IMR-90 (cell line): ENCODE measurements at regions not wholly inside any gene's neighbourhood (a gene's known extent, or its start where the extent isn't known, plus 50 kb on each side); places are given as distances from the start of the nearest gene placed in this dataset.

Experiments used
- ATAC-seq: fragments of 200-7000 bp; cut with Tn5 transposase; 2 replicates; pipeline ENCODE4 v1.9.1; 2020; ENCODE audit warnings: low read depth, mild to moderate bottlenecking, moderate library complexity
- BruUV-seq: library from RNA; stranded (reverse); fragments of 400-500 nt; replicated peaks from 2 replicates; lab custom pipeline; 2021; lab: Mats Ljungman, UMichigan
- CTCF ChIA-PET: fragments of 300-600 bp; formaldehyde crosslinking; extraction: SDS; loops from one replicate; lab custom pipeline; 2021; ENCODE audit warnings: antibody characterized with exemption; lab: Yijun Ruan, JAX
- POLR2A ChIA-PET: fragments of 300-600 bp; sonication (Branson Sonifier 250); formaldehyde crosslinking; loops from one replicate; lab custom pipeline; 2022; ENCODE audit warnings: antibody characterized with exemption; ENCODE audit not compliant: unreplicated experiment; lab: Charles Lee
- DNase-seq: peaks from one replicate; pipeline ENCODE4 v3.0.0; 2013
- H2AFZ ChIP-seq: replicated peaks from 2 replicates; pipeline ENCODE3; 2013; ENCODE audit warnings: low read length, mild to moderate bottlenecking; ENCODE audit not compliant: poor library complexity
- H2AK5ac ChIP-seq: 2 replicates; pipeline ENCODE4 v1.6.1; 2013; ENCODE audit warnings: low read depth, low read length, inconsistent platforms
- H2AK9ac ChIP-seq: replicated peaks from 2 replicates; pipeline ENCODE3; 2013; ENCODE audit warnings: mild to moderate bottlenecking, low read depth, low read length, moderate library complexity; ENCODE audit not compliant: poor library complexity
- H2BK120ac ChIP-seq: 2 replicates; pipeline ENCODE4 v1.6.1; 2013; ENCODE audit warnings: low read depth, low read length, inconsistent platforms
- H2BK15ac ChIP-seq: 3 replicates; pipeline ENCODE4 v1.6.1; 2013; ENCODE audit warnings: low read depth, low read length, inconsistent platforms
- H2BK20ac ChIP-seq: 2 replicates; pipeline ENCODE4 v1.6.1; 2013; ENCODE audit warnings: low read depth, mild to moderate bottlenecking, inconsistent platforms, low read length, moderate library complexity
- H2BK5ac ChIP-seq: 2 replicates; pipeline ENCODE4 v1.6.1; 2013; ENCODE audit warnings: mild to moderate bottlenecking, low read depth, low read length, inconsistent platforms; ENCODE audit not compliant: poor library complexity, severe bottlenecking
- H3K14ac ChIP-seq: replicated peaks from 2 replicates; pipeline ENCODE4 v1.6.1; 2013; ENCODE audit warnings: low read depth, low read length, inconsistent platforms
- H3K18ac ChIP-seq: 2 replicates; pipeline ENCODE4 v1.6.1; 2013; ENCODE audit warnings: low read depth, low read length, control low read depth
- H3K23ac ChIP-seq: 2 replicates; pipeline ENCODE4 v1.6.1; 2013; ENCODE audit warnings: low read depth, low read length, inconsistent platforms
- H3K27ac ChIP-seq: 2 replicates; pipeline ENCODE4 v1.5.1; 2013; ENCODE audit warnings: mild to moderate bottlenecking, control low read depth, low read length; ENCODE audit not compliant: insufficient read depth
- H3K27me3 ChIP-seq: 2 replicates; pipeline ENCODE4 v1.6.1; 2013; ENCODE audit warnings: low read length; ENCODE audit not compliant: control insufficient read depth, insufficient read depth
- H3K36me3 ChIP-seq: 2 replicates; pipeline ENCODE4 v1.6.1; 2013; ENCODE audit warnings: low read length, mixed read lengths; ENCODE audit not compliant: control insufficient read depth, insufficient read depth
- H3K4ac ChIP-seq: 2 replicates; pipeline ENCODE4 v1.6.1; 2013; ENCODE audit warnings: low read depth, low read length, inconsistent platforms
- H3K4me1 ChIP-seq: 2 replicates; pipeline ENCODE4 v1.6.1; 2013; ENCODE audit warnings: low read length, mixed read lengths; ENCODE audit not compliant: control insufficient read depth, insufficient read depth
- H3K4me2 ChIP-seq: 2 replicates; pipeline ENCODE4 v1.6.1; 2013; ENCODE audit warnings: low read depth, mild to moderate bottlenecking, control low read depth, low read length, moderate library complexity
- H3K4me3 ChIP-seq: 2 replicates; pipeline ENCODE4 v1.5.1; 2013; ENCODE audit warnings: low read depth, mild to moderate bottlenecking, control low read depth, low read length, moderate library complexity; ENCODE audit not compliant: insufficient read depth
- H3K56ac ChIP-seq: 2 replicates; pipeline ENCODE4 v1.6.1; 2013; ENCODE audit warnings: low read length, inconsistent platforms; ENCODE audit not compliant: insufficient read depth; ENCODE audit errors: extremely low read depth
- H3K79me1 ChIP-seq, 2 experiments: 2 replicates each; pipeline ENCODE4 v1.6.1; 2013; ENCODE audit warnings: low read length in 2 of 2, inconsistent platforms in 1 of 2, low read depth in 1 of 2
- H3K9ac ChIP-seq: 2 replicates; pipeline ENCODE4 v1.6.1; 2013; ENCODE audit warnings: low read depth, low read length, control low read depth
- H3K9me1 ChIP-seq: 2 replicates; pipeline ENCODE4 v1.6.1; 2013; ENCODE audit warnings: low read length, inconsistent platforms; ENCODE audit not compliant: insufficient read depth
- H3K9me3 ChIP-seq: 2 replicates; pipeline ENCODE4 v1.6.1; 2013; ENCODE audit warnings: low read length; ENCODE audit not compliant: control insufficient read depth, insufficient read depth
- H4K20me1 ChIP-seq: 2 replicates; pipeline ENCODE4 v1.6.1; 2013; ENCODE audit warnings: low read length, inconsistent platforms; ENCODE audit not compliant: insufficient read depth
- H4K5ac ChIP-seq: 2 replicates; pipeline ENCODE4 v1.6.1; 2013; ENCODE audit warnings: mild to moderate bottlenecking, low read depth, low read length, control low read depth
- H4K8ac ChIP-seq, 2 experiments: 2 replicates each; pipeline ENCODE4 v1.6.1; 2013; ENCODE audit warnings: low read depth in 2 of 2, low read length in 2 of 2, control low read depth in 1 of 2, inconsistent platforms in 1 of 2
- H4K91ac ChIP-seq: 2 replicates; pipeline ENCODE4 v1.6.1; 2013; ENCODE audit warnings: low read depth, low read length, inconsistent platforms; ENCODE audit not compliant: insufficient read depth
- CEBPB ChIP-seq: IDR thresholded peaks from 2 replicates; pipeline ENCODE4 v1.6.1; 2012; ENCODE audit warnings: low read depth, low read length, improper control_type of control experiment
- CHD1 ChIP-seq: IDR thresholded peaks from 2 replicates; pipeline ENCODE4 v1.6.1; 2012; ENCODE audit warnings: low read depth, low read length, improper control_type of control experiment
- CTCF ChIP-seq: conservative IDR thresholded peaks from 2 replicates; pipeline ENCODE4 v1.5.1; 2012; ENCODE audit warnings: mild to moderate bottlenecking, low read depth, low read length, improper control_type of control experiment
- ELK1 ChIP-seq: fragments of 150-350 bp; IDR thresholded peaks from 2 replicates; pipeline ENCODE4 v1.6.1; 2016; ENCODE audit warnings: low read depth, mild to moderate bottlenecking, low read length, moderate library complexity, borderline replicate concordance
- FOS ChIP-seq: fragments of 150-350 bp; IDR thresholded peaks from 2 replicates; pipeline ENCODE4 v1.6.1; 2016; ENCODE audit warnings: low read depth, low read length
- MAFK ChIP-seq: IDR thresholded peaks from 2 replicates; pipeline ENCODE4 v1.6.1; 2012; ENCODE audit warnings: low read depth, low read length, improper control_type of control experiment
- MAZ ChIP-seq: IDR thresholded peaks from 2 replicates; pipeline ENCODE4 v1.6.1; 2012; ENCODE audit warnings: low read depth, mild to moderate bottlenecking, low read length, improper control_type of control experiment, moderate library complexity, borderline replicate concordance
- MXI1 ChIP-seq: IDR thresholded peaks from 2 replicates; pipeline ENCODE4 v1.6.1; 2012; ENCODE audit warnings: low read depth, mild to moderate bottlenecking, low read length, moderate library complexity, borderline replicate concordance
- POLR2A ChIP-seq: IDR thresholded peaks from 2 replicates; pipeline ENCODE4 v1.6.1; 2012; ENCODE audit warnings: mild to moderate bottlenecking, low read depth, low read length
- RAD21 ChIP-seq: IDR thresholded peaks from 2 replicates; pipeline ENCODE4 v1.6.1; 2012; ENCODE audit warnings: low read length, improper control_type of control experiment
- RFX5 ChIP-seq: IDR thresholded peaks from 2 replicates; pipeline ENCODE4 v1.8.0; 2012; ENCODE audit warnings: low read depth, mild to moderate bottlenecking, low read length, moderate library complexity
- SMC3 ChIP-seq: fragments of 150-350 bp; IDR thresholded peaks from 2 replicates; pipeline ENCODE4 v1.6.1; 2016; ENCODE audit warnings: low read depth, mild to moderate bottlenecking, antibody characterized with exemption, low read length, moderate library complexity
- USF2 ChIP-seq: fragments of 150-350 bp; IDR thresholded peaks from 2 replicates; pipeline ENCODE4 v1.6.1; 2017; ENCODE audit warnings: mild to moderate bottlenecking, antibody characterized with exemption, low read length, low read depth
- WGBS, 2 experiments: methylation state at CpG; one replicate each; pipeline versions ENCODE4 v1.1.5 to v1.1.7; 2013; ENCODE audit warnings: missing lambda C conversion rate in 2 of 2; ENCODE audit not compliant: insufficient read length in 1 of 2; ENCODE audit errors: extremely low coverage in 2 of 2; 5-methylcytosine and 5-hydroxymethylcytosine counted together
- dilution Hi-C: fragments of 300-500 bp; cut with HindIII; formaldehyde crosslinking; loops from one replicate; pipeline ENCODE4 v1.14.3; 2018; ENCODE audit warnings: low sequenced_read_pairs; ENCODE audit not compliant: unreplicated experiment
- in situ Hi-C: fragments of 300-500 bp; cut with MboI; formaldehyde crosslinking; loops from 3 replicates; pipeline ENCODE4 v1.14.3; 2019; ENCODE audit warnings: low sequenced_read_pairs, inconsistent platforms, mixed read lengths
- intact Hi-C: fragments of 100-400 bp; cut with micrococcal nuclease; formaldehyde crosslinking; loops from 2 replicates; pipeline ENCODE4 v1.10.0; 2022

- POLR2A ChIA-PET: no interaction called here
- Histone ChIP-seq H3K9ac (no peak overlapping the region), H3K4me1 (no peaks in the 10 kb centered on the region), H4K8ac (no peak overlapping the region), H2BK120ac (no peak overlapping the region), H3K4ac (no peak overlapping the region), H3K4me3 (no peak overlapping the region), H3K36me3 (no peaks in the 10 kb centered on the region), H3K18ac (no peak overlapping the region), H2AFZ (no peak overlapping the region), H2BK15ac (no peak overlapping the region), H3K4me2 (no peak overlapping the region), H3K27me3 (no peaks in the 10 kb centered on the region), H3K79me1 (no peaks in the 10 kb centered on the region), H3K9me1 (no peaks in the 10 kb centered on the region), H3K14ac (no peak overlapping the region), H4K5ac (no peak overlapping the region), H2AK9ac (no peak overlapping the region), H4K91ac (no peak overlapping the region), H2AK5ac (no peak overlapping the region), H2BK20ac (no peak overlapping the region), H3K9me3 (peaks cover 5% of the 10 kb centered on the region; the same call in 1 of the 2 replicates), H3K56ac (no peak overlapping the region), H3K23ac (no peak overlapping the region), H3K27ac (no peak overlapping the region), H2BK5ac (no peak overlapping the region), H4K20me1 (no peaks in the 10 kb centered on the region)
- TF ChIP-seq RFX5 (no peak), USF2 (no peak), RAD21 (no peak), ELK1 (no peak), CTCF (no peak), FOS (no peak), MAZ (no peak), CHD1 (no peak), CEBPB (no peak), SMC3 (no peak), MAFK (no peak), POLR2A (no peak), MXI1 (no peak)
- intact Hi-C loops (no loop called here), dilution Hi-C loops (no loop called here), in situ Hi-C loops (no loop called here)
- CTCF ChIA-PET: no interaction called here
- BruUV-seq: no TSS peak
- ATAC-seq (no peak), DNase-seq (no peak)
- whole genome bisulfite sequencing, 2 experiments: no CpG with 5 or more reads among the region's 4 CpGs
Observed at GRCh38 chr12:97666263-97666662, 203.7 kb downstream of the RMST start.
